Superior temporal gyrus (tissue), 1 donor: ENCODE measurements at regions not wholly inside any gene's neighbourhood (a gene's known extent, or its start where the extent isn't known, plus 50 kb on each side); places are given as distances from the start of the nearest gene placed in this dataset.

Experiments
- DNase-seq: peaks from one replicate; pipeline ENCODE4 v3.0.0-alpha.2; 2016; ENCODE audit errors: extremely low spot score

DNA sequence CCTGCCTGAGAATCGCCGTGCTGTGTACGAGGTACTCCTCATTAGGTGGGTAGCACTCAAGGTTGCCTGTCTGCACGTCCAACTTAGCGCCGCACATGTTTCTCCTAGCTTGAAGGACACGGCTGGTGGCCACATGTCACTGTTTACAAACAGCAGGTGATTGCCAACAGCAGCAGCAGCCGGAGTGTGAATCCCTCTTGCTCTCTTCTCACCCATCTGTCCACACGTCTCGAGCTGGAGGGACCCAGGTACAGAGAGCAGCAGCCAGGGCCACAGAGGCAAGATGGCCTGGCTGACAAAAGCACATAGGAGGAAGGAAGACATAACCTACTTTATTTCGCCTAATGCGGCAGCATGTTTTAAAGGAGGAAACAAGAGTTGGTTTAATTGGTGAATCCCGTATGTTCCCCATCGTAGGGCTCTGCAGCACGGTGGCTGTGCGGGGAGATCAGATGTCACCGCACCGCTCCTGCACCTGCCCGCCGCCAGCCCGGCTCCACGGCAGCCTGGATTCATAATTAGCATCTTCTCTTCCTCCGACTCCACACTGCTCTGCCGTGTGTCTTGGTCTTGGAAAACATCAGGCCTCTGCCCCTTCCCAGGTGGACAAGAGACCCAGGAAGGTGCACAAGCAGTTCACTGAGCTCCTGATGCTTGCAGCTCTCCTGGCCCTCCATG, 201.6 kb upstream of the IRX1 start:
- DNase-seq, result no peak

DNA sequence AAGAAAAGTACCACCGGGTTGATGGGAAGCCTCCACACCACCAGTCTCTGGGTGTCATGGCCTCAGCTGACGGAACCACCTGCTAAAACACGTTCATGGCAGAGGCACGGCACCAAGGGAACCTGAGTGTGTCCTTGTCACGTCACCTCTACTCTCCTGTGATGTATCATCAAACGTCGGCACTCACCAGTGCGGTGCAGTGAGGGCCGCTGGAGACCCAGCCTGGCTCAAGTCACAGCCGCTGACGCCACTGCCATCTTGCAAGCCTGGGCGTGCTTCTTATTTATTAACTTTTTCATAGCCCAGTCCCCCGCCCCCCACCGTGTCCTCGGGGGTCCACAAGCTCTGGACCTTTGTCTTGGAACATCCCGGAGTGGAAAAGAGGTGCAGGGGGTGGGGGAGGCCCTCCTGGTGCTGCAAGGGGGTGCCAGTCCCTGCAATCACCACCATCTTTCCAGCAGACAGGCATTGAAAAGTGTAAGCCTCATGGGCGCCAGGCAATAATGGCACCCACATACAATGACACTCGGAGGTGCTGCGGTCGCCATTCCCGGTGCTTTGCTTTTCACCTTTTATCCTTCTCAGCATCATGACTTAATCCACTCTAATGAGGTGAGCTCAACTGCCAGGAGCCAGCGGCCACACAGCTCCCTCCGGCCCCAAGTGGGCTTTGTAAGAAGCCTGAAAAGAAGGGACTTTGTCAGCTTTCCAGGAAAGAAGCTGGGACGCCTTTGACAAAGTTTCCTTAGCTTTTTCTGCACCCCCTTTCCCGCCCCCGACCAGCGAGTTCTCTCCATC, 202.3 kb upstream of the IRX1 start:
- DNase-seq, result no peak

DNA sequence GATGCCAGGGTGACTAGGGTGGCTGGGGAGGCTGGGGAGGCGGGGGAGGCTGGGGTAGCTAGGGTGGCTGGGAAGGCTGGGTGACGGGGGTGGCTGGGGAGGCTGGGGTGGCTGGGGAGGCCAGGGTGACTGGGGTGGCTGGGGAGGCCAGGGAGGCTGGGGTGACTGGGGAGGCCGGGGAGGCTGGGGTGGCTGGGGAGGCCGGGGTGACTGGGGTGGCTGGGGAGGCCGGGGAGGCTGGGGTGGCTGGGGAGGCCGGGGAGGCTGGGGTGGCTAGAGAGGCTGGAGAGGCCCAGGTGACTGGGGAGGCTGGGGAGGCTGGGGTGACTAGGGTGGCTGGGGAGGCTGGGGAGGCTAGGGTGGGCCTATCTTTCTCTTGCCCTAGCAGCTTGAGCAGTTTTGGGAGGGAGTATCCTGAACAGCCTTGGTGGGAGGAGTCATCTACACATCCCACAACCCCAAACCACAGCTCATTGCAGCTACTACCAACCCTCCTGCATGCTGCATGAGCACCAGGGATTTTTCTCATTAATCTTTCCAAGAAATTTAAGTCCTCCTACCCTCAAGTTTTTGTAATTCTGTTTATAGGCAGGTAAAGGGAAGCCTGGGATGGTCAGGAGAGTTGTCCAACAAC, 203.2 kb upstream of the IRX1 start:
- DNase-seq, result no peak

- no peak for DNase-seq
Measured at GRCh38 chr5:3391210-3391609, 204.4 kb upstream of the IRX1 start.

- peak; percentile 20 for DNase-seq
Measured at GRCh38 chr5:3389471-3390026, 206.1 kb upstream of the IRX1 start.

DNA sequence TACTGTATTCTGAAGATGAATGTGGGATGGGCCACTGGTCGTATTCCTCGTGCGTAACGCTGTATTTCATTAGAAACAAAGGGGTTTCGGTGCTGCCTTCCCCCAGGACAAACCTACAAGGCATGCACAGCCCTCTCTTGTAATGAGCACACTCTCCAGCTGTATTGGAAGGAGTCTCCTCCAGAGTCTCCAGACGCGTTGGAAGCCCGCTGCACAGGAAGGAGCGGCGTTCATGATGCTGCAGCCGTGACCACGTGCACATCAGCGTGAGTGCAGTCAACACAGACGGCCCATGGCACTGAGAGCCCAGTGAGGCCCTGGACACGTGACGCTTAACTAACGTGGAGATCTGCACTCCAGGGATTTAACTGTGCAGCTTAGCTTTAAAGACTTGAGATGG, 209.0 kb upstream of the IRX1 start:
- DNase-seq, result no peak

DNA sequence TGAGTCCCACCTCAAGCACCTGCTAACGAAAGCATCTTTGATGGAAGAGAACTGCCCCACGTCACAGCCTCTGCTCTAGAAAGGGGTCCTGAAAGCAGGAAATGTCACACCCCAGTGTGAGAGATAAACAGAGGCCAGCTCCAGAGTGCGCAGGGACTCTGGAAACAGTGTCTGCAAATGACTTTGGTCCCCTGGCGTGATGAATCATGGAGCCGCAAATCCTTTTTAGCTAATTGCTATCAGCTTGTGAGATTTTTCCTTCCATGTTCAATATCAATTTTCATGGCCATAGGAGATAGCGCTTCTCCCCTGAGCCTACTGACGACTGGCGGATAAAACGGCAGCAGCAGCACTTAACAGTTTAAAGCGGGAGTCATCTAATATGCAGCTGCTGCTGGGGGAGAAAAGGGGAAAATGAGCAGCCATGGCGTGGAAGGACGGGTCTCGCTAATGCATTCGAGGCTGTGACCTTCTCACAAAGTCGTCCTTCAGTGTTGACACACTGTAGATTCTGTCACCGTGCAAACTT, 209.6 kb upstream of the IRX1 start:
- DNase-seq, result no peak

- no peak for DNase-seq
Measured at GRCh38 chr5:3384531-3384930, 211.1 kb upstream of the IRX1 start.

- no peak for DNase-seq
Measured at GRCh38 chr5:3382782-3383181, 212.8 kb upstream of the IRX1 start.

DNA sequence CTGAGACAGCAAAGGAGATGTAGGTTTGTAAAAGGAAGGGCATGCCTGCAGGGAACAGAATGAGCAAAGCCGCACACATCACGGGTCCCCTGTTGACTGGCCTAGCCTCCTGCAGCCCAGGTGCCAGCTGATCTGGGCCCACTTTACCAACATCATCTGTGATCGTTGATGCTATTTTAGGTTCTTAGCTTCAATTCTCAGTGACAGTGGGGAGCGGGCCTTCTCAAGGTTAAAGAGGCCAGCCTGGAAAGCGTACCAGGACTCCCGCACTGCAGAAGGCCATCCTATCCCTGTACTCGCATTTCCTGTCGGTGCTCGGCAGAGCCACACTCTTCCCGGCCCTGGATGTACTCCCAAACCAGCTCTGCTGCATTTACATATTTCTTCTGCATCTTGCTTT, 213.5 kb upstream of the IRX1 start:
- DNase-seq, result no peak

DNA sequence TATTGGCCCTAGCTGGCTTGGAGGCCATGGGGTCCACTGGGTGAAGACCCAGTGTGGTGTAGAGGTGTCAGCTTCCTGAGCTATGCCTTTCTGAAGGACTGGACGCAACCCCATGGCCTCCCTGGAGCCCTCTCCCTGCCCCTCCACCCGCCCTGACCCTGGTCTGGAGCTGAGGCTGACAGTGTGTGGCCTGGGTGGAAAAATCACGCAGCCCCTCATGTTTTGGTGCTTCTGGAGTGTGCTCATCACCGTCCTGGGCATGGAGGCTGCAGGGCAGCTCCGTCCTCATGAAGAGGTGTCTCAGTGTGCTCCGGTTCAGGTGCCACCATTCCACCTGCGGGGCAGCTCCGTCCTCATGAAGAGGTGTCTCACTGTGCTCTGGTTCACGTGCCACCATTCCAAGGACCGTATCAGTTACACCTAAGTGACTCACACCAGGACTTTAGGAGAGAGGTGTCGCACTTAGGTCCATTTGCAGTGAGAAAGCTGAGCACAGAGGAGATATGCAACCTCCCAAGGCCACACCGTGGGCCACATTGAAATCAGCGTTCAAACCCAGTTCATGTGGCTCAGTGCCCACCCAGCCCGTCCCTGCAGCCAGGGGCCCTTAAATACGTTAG, 214.3 kb upstream of the IRX1 start:
- DNase-seq, result no peak

DNA sequence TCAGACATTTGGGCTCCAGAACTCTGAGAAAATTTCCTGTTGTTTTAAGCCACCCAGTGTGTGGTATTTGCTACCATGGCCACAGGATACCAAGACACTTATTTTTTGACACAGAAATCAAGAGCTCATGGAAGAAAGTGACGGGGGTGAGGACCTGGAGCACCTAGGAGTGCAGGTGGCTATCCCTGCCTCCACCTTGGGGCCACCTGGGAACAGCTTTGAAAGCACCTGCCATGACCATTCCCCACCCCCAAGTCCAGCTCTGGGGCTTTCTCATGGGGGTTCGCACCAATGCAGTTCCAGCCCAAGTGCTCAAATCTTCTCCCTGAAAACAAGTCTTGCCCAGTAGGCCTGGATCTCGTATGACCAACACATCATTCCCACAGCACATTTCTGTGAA, 214.9 kb upstream of the IRX1 start:
- DNase-seq, result no peak

- DNase-seq, result no peak
Measured at GRCh38 chr5:3377831-3378230, 217.8 kb upstream of the IRX1 start.

DNA sequence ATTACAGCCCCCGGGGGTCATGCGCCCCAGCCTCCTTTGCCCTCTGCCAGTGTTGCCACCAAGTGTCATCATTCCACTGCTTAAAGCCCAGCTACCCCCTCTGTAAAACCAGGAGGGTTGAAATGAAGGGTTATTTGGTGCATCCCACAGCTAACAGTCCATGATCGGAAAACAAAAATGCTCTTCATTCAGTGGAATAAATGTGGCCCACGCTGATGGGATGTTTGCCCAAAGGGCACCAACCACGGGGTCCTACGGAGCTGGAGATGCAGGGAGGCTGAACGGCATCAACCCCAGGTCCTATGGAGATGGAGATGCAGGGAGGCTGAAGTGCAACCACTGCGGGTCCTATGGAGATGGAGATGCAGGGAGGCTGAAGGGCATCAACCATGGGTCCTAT, 218.5 kb upstream of the IRX1 start:
- DNase-seq, result no peak

DNA sequence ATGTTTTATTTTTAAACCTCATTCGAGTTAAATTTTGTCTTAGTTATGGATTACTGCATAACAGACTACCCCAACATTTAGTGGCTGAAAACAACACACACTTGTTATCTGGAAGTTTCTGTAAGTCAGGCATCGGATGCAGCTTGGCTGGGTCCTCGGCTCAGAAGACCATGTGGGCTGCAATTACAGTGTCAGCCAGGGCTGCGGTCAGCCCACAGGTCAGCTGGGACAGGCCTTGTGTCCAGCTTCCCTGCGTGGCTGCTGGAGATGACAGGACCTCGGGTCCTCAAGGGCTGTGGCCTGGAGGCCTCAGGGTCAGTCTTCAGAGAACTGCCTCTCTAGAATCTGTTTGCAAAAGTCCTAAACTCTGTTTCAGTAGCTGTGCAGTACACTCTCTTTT, 219.0 kb upstream of the IRX1 start:
- DNase-seq, result no peak

DNA sequence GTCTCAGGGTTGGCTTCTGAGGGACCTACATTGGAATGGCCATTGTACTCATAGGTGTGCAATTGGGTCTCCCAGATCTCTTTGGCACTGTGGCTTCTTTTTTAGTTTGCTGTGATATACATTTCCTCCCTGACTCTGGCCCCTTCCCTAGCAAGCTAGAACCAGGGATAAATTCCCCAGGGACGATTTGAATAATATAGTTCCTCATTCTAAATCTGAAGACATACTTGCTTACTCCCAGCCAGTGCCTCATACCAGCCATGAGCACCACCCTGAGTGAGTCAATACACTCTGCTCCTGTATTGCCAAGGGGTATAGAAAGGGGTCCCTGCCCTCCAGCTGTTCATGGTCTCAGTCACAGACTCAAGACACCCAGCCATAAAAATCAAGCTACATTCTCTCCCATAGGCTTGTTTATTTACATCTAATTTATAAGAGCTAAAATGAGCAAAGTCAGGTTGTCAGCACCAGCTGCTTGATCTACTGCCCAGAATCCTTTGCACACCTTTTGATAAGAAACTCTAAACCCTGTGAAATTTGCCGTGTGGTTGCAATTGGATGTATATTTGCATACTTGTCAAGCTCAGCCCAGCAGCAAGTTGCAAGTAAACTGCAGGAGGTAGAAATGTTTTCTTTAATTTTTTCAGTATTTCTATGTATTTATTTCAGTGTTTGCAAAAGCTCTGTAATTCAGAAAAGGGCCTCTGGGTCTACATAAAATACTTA, 219.9 kb upstream of the IRX1 start:
- no peak for DNase-seq

DNA sequence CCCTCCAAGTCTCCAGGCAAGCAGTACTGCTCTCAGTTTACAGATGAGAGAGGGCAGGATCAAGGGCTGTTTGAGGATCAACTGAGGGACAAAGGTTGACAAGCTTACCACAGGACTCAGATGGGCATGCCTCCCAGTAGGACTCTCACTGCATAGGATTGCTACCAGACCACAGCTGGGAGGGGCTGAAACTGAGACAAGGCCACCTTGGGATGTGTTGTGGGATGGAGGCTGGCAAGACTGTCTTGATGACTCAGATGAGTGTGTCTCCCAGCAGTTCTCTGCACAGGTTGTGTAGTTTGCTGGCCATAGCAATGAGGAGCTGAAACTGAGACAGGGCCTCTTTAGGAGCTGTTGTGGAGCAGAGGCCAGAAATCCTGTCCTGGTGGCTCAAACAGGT, 222.2 kb upstream of the IRX1 start:
- no peak for DNase-seq

DNA sequence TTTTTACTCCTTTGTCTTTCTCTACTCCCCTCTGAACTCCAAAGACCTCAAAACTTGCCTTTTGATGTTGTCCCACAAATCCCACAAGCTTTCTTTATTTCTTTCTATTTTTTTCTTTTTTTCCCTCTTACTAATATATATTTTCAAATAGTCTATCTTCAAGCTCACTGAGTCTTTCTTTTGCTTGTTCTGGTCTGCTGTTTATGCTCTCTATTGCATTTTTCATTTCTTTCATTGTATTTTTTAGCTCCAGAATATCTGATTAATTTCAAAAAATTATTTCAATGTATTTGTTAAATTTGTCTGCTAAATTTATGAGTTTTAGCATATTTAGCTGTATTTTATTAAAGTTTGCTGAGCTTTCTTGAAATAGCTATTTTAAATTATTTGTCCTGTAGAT, 223.3 kb upstream of the IRX1 start:
- no peak for DNase-seq

DNA sequence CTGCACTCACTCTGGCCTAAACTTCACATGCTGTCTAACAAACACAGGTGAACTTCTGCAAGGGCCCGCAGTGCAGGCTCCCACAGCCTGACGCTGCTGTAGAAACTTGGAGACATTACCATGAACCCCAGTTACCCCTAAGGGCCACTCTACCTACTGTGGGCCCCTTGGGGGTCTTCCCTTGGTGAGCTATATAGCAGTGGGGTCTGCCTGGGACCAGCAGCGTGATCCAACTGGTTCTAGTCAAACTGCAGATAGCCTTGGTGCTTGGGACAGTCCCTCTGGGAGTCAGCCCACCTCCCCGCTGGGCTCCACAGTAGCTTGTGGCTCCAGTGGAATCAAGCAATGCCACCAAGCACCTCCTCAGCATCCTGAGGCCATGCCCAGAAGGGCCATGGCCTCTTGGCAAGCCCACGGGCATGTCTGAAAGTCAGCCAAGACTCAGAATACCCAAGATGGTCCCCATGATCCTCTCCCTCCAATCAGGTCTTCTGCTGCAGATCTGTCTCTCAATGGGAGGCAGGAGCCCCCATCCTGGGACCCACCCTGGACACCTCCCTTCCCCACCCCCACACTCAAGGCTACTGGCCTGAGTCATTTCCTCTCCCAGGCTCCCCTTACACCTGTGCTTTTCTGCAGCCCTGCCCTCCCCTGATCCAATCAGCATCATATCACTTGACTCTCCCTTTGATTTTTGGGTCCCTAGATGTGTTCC, 230.0 kb upstream of the IRX1 start:
- DNase-seq, result no peak

GRCh38 chr5:3364941-3365340, 230.7 kb upstream of the IRX1 start:
- DNase-seq, result no peak

- no peak for DNase-seq
Measured at GRCh38 chr5:3364433-3364832, 231.2 kb upstream of the IRX1 start.
